MM.1S (cell line): ENCODE measurements at regions not wholly inside any gene's neighbourhood (a gene's known extent, or its start where the extent isn't known, plus 50 kb on each side); places are given as distances from the start of the nearest gene placed in this dataset.

Experiments used
- CTCF ChIP-seq: fragments of 300-600 bp; sonication (generic); IDR thresholded peaks from 2 replicates; pipeline ENCODE4 v1.5.1; 2016; ENCODE audit warnings: antibody characterized with exemption, low read length, mixed read lengths
- EZH2 ChIP-seq: fragments of 300-600 bp; sonication (generic); optimal IDR thresholded peaks from 2 replicates; pipeline ENCODE3; 2017; ENCODE audit warnings: low read depth, mild to moderate bottlenecking, antibody characterized with exemption, low read length, mixed read lengths
- EZH2phosphoT487 ChIP-seq: fragments of 300-600 bp; sonication (generic); IDR thresholded peaks from 2 replicates; pipeline ENCODE4 v1.6.1; 2018; ENCODE audit warnings: antibody characterized with exemption, low read length

DNA sequence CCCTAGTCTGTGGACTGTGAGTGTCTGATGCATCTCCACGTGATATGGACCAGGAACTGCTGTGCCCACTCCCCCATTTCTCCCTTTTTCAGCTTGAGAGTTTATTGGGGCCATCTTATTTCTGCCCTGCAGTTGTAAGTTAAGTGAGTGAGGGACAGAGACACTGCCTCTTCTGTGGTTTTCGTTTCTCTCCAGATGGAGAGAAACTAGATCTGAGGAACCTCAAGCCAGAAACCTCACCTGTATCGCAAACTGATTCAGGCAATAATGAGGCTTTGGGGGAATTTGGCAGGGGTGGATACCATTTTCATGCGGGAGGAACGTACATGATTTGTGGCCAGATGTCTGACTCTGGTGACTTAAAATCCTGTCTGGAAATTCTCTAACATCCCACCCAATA, 641.7 kb downstream of the TNS3 start:
- TF ChIP-seq CTCF (no peak), EZH2phosphoT487 (no peak), EZH2 (no peak)
